Activated CD4-positive, alpha-beta memory T cell treated with anti-CD3 and anti-CD28 coated beads for 36 hours (primary cell): ENCODE measurements at regions not wholly inside any gene's neighbourhood (a gene's known extent, or its start where the extent isn't known, plus 50 kb on each side); places are given as distances from the start of the nearest gene placed in this dataset.
"Not testable (repeated sequence)": the region's sequence is repeated elsewhere in the genome, so short reads cannot be mapped to it uniquely, and the experiment has no call there.

Source experiments
- CTCF ChIA-PET: fragments of 350-600 bp; sonication (Branson Sonifier 250); formaldehyde crosslinking; loops from one replicate; lab custom pipeline; 2021; ENCODE audit warnings: antibody characterized with exemption, inconsistent platforms; lab: Charles Lee
- POLR2A ChIA-PET: fragments of 350-600 bp; sonication (Branson Sonifier 250); formaldehyde crosslinking; loops from one replicate; lab custom pipeline; 2021; ENCODE audit warnings: antibody characterized with exemption; lab: Charles Lee
- DNase-seq: peaks from one replicate; pipeline ENCODE4 v3.0.0-alpha.2; 2020
- H3K27ac Mint-ChIP-seq: one replicate; pipeline ENCODE4 v1.8.0; 2021; ENCODE audit warnings: mixed read lengths
- H3K27me3 Mint-ChIP-seq: one replicate; pipeline ENCODE4 v1.8.0; 2021; ENCODE audit warnings: mixed read lengths
- H3K36me3 Mint-ChIP-seq: one replicate; pipeline ENCODE4 v1.8.0; 2021; ENCODE audit warnings: mixed read lengths
- H3K4me1 Mint-ChIP-seq: one replicate; pipeline ENCODE4 v1.8.0; 2021; ENCODE audit warnings: low read depth, mixed read lengths
- H3K4me3 Mint-ChIP-seq: one replicate; pipeline ENCODE4 v1.8.0; 2021; ENCODE audit warnings: mild to moderate bottlenecking, mixed read lengths
- H3K9me3 Mint-ChIP-seq: one replicate; pipeline ENCODE4 v1.8.0; 2021; ENCODE audit warnings: mixed read lengths
- intact Hi-C: fragments of 100-400 bp; cut with micrococcal nuclease; formaldehyde crosslinking; loops from one replicate; pipeline ENCODE4 v1.15.1; 2023

- ChIA-PET CTCF (interaction anchor here (1.0 kb wide), 1 partner anchor 14 kb away, joined by 3 read pairs; no protein-coding TSS in a partner anchor), POLR2A (interaction anchor here (2.2 kb wide), 1 partner anchor 94 kb away, joined by 6 read pairs; no protein-coding TSS in a partner anchor)
- Mint-ChIP-seq H3K4me3 (peak overlapping the region; percentile 74), H3K4me1 (peaks cover 46% of the 10 kb centered on the region), H3K27ac (peak overlapping the region; percentile 88), H3K9me3 (peaks cover 9% of the 10 kb centered on the region), H3K27me3 (peaks cover 12% of the 10 kb centered on the region), H3K36me3 (peaks cover 26% of the 10 kb centered on the region)
- intact Hi-C loops: loop anchor here (5.0 to 10.0 kb wide), 5 partner anchors 225 to 905 kb away; partner anchors contain the start of gene RNF144A
- DNase-seq: no peak
Observed at GRCh38 chr2:7429733-7430132, 512.5 kb downstream of the RNF144A start.

GRCh38 chr2:7430421-7430868, 513.2 kb downstream of the RNF144A start:
- intact Hi-C loops: loop anchor here (10.0 kb wide), 2 partner anchors 516 to 904 kb away; partner anchors contain the start of gene RNF144A
- peaks cover 10% of the 10 kb centered on the region for H3K27me3 Mint-ChIP-seq
- peaks cover 26% of the 10 kb centered on the region for H3K36me3 Mint-ChIP-seq
- H3K4me3 Mint-ChIP-seq: peak overlapping the region; percentile 74
- H3K27ac Mint-ChIP-seq: peak overlapping the region; percentile 88
- CTCF ChIA-PET: no interaction called here
- peaks cover 9% of the 10 kb centered on the region for H3K9me3 Mint-ChIP-seq
- POLR2A ChIA-PET: interaction anchor here (1.0 to 1.4 kb wide), 4 partner anchors 20 to 1251 kb away, joined by 3 to 4 read pairs (median 4); partner anchors contain the start of gene ID2
- peak; percentile 33 for DNase-seq
- H3K4me1 Mint-ChIP-seq: peaks cover 53% of the 10 kb centered on the region

- peak overlapping the region; percentile 74 for H3K4me3 Mint-ChIP-seq
- H3K27me3 Mint-ChIP-seq: peaks cover 11% of the 10 kb centered on the region
- peak; percentile 78 for DNase-seq
- ChIA-PET POLR2A (interaction anchor here (1.0 to 1.4 kb wide), 4 partner anchors 19 to 1251 kb away, joined by 3 to 4 read pairs (median 4); partner anchors contain the start of gene ID2), CTCF (no interaction called here)
- peaks cover 26% of the 10 kb centered on the region for H3K36me3 Mint-ChIP-seq
- peak overlapping the region; percentile 88 for H3K27ac Mint-ChIP-seq
- H3K9me3 Mint-ChIP-seq: peaks cover 9% of the 10 kb centered on the region
- peaks cover 59% of the 10 kb centered on the region for H3K4me1 Mint-ChIP-seq
- intact Hi-C loops: loop anchor here (10.0 kb wide), 2 partner anchors 516 to 904 kb away; partner anchors contain the start of gene RNF144A
Observed at GRCh38 chr2:7430869-7431641, 513.8 kb downstream of the RNF144A start.

GRCh38 chr2:7432436-7432835, 515.2 kb downstream of the RNF144A start:
- peaks cover 9% of the 10 kb centered on the region for H3K9me3 Mint-ChIP-seq
- H3K27ac Mint-ChIP-seq: peak overlapping the region; percentile 88
- H3K4me1 Mint-ChIP-seq: peaks cover 69% of the 10 kb centered on the region
- peaks cover 12% of the 10 kb centered on the region for H3K27me3 Mint-ChIP-seq
- intact Hi-C loops: loop anchor here (10.0 kb wide), 2 partner anchors 518 to 902 kb away; partner anchors contain the start of gene RNF144A
- no peak for DNase-seq
- H3K36me3 Mint-ChIP-seq: peaks cover 26% of the 10 kb centered on the region
- ChIA-PET CTCF (no interaction called here), POLR2A (no interaction called here)
- H3K4me3 Mint-ChIP-seq: peak overlapping the region; percentile 11

- H3K27me3 Mint-ChIP-seq: peaks cover 5% of the 10 kb centered on the region
- peaks cover 10% of the 10 kb centered on the region for H3K9me3 Mint-ChIP-seq
- peaks cover 26% of the 10 kb centered on the region for H3K36me3 Mint-ChIP-seq
- peaks cover 71% of the 10 kb centered on the region for H3K4me1 Mint-ChIP-seq
- H3K4me3 Mint-ChIP-seq: no peak overlapping the region
- DNase-seq: peak; percentile 44
- ChIA-PET POLR2A (interaction anchor here (1.0 to 2.4 kb wide), 4 partner anchors 14 to 1245 kb away, joined by 6 to 8 read pairs (median 6); partner anchors contain the start of gene ID2), CTCF (interaction anchor here (0.7 to 1.3 kb wide), 4 partner anchors 9 to 1251 kb away, joined by 3 to 4 read pairs (median 3); no protein-coding TSS in a partner anchor)
- peak overlapping the region; percentile 91 for H3K27ac Mint-ChIP-seq
- intact Hi-C loops: loop anchor here (1.0 to 10.0 kb wide), 13 partner anchors 89 to 1244 kb away; partner anchors contain the start of gene RNF144A
Observed at GRCh38 chr2:7436096-7436906, 519.1 kb downstream of the RNF144A start.

- Mint-ChIP-seq H3K9me3 (peaks cover 16% of the 10 kb centered on the region), H3K4me1 (peaks cover 75% of the 10 kb centered on the region), H3K4me3 (no peak overlapping the region), H3K36me3 (peaks cover 32% of the 10 kb centered on the region), H3K27me3 (peaks cover 5% of the 10 kb centered on the region), H3K27ac (peak overlapping the region; percentile 91)
- intact Hi-C loops: loop anchor here (1.0 to 10.0 kb wide), 16 partner anchors 13 to 1244 kb away; partner anchors contain the start of gene RNF144A
- DNase-seq: no peak
- ChIA-PET POLR2A (interaction anchor here (1.0 to 2.4 kb wide), 6 partner anchors 13 to 1245 kb away, joined by 6 to 12 read pairs (median 6); partner anchors contain the start of gene ID2), CTCF (interaction anchor here (0.7 to 1.3 kb wide), 3 partner anchors 9 to 234 kb away, joined by 3 to 4 read pairs (median 3); no protein-coding TSS in a partner anchor)
Observed at GRCh38 chr2:7437141-7437540, 519.9 kb downstream of the RNF144A start.

GRCh38 chr2:7437716-7438632, 520.8 kb downstream of the RNF144A start:
- Mint-ChIP-seq H3K4me1 (peaks cover 74% of the 10 kb centered on the region), H3K36me3 (peaks cover 28% of the 10 kb centered on the region), H3K27me3 (peaks cover 7% of the 10 kb centered on the region), H3K4me3 (peak overlapping the region; percentile 29), H3K27ac (peak overlapping the region; percentile 91), H3K9me3 (peaks cover 14% of the 10 kb centered on the region)
- DNase-seq: peak; percentile 65
- ChIA-PET CTCF (interaction anchor here (1.3 kb wide), 1 partner anchor 10 kb away, joined by 4 read pairs; no protein-coding TSS in a partner anchor), POLR2A (interaction anchor here (1.0 to 2.4 kb wide), 4 partner anchors 13 to 1244 kb away, joined by 3 to 12 read pairs (median 7); partner anchors contain the start of gene ID2)
- intact Hi-C loops: loop anchor here (1.0 to 10.0 kb wide), 16 partner anchors 12 to 1243 kb away; partner anchors contain the start of gene RNF144A

GRCh38 chr2:7438855-7439254, 521.6 kb downstream of the RNF144A start:
- Mint-ChIP-seq H3K27me3 (peaks cover 5% of the 10 kb centered on the region), H3K4me3 (no peak overlapping the region), H3K9me3 (peaks cover 7% of the 10 kb centered on the region), H3K36me3 (peaks cover 25% of the 10 kb centered on the region), H3K4me1 (peaks cover 78% of the 10 kb centered on the region), H3K27ac (peak overlapping the region; percentile 91)
- DNase-seq: no peak
- ChIA-PET CTCF (interaction anchor here (1.3 to 2.5 kb wide), 2 partner anchors 11 to 12 kb away, joined by 4 to 6 read pairs; no protein-coding TSS in a partner anchor), POLR2A (interaction anchor here (1.0 to 1.9 kb wide), 4 partner anchors 12 to 307 kb away, joined by 3 to 12 read pairs (median 5); no protein-coding TSS in a partner anchor)
- intact Hi-C loops: loop anchor here (5.0 to 10.0 kb wide), 6 partner anchors 148 to 1103 kb away; partner anchors contain the start of gene RNF144A

- Mint-ChIP-seq H3K4me3 (no peak overlapping the region), H3K27ac (peak overlapping the region; percentile 33), H3K27me3 (peaks cover 5% of the 10 kb centered on the region), H3K4me1 (peaks cover 72% of the 10 kb centered on the region), H3K36me3 (peaks cover 22% of the 10 kb centered on the region), H3K9me3 (peaks cover 7% of the 10 kb centered on the region)
- no peak for DNase-seq
- POLR2A ChIA-PET: no interaction called here
- intact Hi-C loops: no loop called here
- CTCF ChIA-PET: interaction anchor here (0.9 to 2.5 kb wide), 3 partner anchors 9 to 231 kb away, joined by 3 to 6 read pairs (median 3); no protein-coding TSS in a partner anchor
Observed at GRCh38 chr2:7440977-7441376, 523.8 kb downstream of the RNF144A start.

- H3K27ac Mint-ChIP-seq: peak overlapping the region; percentile 62
- intact Hi-C loops, POLR2A ChIA-PET, H3K27me3 Mint-ChIP-seq, H3K9me3 Mint-ChIP-seq, DNase-seq, H3K4me3 Mint-ChIP-seq: not testable (repeated sequence)
- CTCF ChIA-PET: interaction anchor here (0.6 to 1.6 kb wide), 3 partner anchors 14 to 151 kb away, joined by 3 to 5 read pairs (median 3); no protein-coding TSS in a partner anchor
- H3K4me1 Mint-ChIP-seq: peaks cover 64% of the 10 kb centered on the region
- H3K36me3 Mint-ChIP-seq: peaks cover 23% of the 10 kb centered on the region
Observed at GRCh38 chr2:7441841-7442240, 524.6 kb downstream of the RNF144A start.
